LHCN-M2 (cell line): ENCODE measurements at regions not wholly inside any gene's neighbourhood (a gene's known extent, or its start where the extent isn't known, plus 50 kb on each side); places are given as distances from the start of the nearest gene placed in this dataset.
"Not testable (repeated sequence)": the region's sequence is repeated elsewhere in the genome, so short reads cannot be mapped to it uniquely, and the experiment has no call there.

ENCODE experiments used
- DNase-seq: peaks from one replicate; pipeline ENCODE4 v3.0.0-alpha.2; 2012; ENCODE audit warnings: low read depth

DNA sequence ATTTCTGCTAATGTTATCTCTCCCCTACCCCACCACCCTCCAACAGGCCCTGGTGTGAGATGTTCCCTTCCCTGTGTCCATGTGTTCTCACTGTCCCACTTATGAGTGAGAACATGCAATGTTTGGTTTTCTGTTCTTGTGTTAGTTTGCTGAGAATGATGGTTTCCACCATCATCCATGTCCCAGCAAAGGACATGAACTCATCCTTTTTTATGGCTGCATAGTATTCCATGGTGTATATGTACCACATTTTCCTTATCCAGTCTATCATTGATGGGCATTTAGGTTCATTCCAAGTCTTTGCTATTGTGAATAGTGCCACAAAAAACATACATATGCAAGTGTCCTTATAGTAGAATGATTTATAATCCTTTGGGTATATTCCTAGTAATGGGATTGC is 104.5 kb downstream of the ZNF33B start:
- not testable (repeated sequence) for DNase-seq

DNA sequence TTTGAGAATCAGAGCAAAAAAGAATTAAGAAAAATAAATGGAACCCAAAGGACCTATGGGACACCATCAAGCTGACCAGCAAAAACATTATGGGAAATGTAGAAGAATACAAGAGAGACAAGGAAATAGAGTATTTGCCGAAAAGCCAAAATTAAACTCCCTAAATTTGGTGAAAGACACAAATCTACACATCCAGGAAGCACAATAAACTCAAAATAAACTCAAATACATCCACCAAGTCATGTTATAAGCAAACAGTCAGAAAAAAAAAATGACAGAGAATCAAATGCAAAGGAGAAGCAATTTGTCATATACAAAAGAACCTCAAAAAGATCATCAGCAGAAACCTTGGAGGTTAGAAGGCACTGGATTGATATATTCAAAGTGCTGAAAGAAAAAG is 105.4 kb downstream of the ZNF33B start:
- no peak for DNase-seq

DNA sequence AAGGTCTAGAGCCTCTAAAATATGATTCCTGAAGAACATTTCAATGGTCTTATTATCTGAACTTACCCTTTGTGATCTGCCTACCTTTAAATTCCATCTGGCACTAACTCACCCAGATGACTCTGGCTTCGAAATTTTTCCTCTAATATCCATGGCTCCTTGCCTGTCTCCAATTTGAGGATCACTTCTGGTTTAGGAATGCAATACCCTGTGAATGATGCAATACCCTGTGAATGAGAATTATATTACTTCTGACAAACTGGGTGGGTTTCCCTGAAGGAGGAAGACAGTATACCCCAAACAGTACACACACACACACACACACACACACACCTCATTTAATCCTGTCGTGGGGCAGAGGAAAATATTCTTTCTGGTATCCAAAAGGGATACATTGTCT is 115.3 kb downstream of the ZNF33B start:
- DNase-seq, result no peak

DNA sequence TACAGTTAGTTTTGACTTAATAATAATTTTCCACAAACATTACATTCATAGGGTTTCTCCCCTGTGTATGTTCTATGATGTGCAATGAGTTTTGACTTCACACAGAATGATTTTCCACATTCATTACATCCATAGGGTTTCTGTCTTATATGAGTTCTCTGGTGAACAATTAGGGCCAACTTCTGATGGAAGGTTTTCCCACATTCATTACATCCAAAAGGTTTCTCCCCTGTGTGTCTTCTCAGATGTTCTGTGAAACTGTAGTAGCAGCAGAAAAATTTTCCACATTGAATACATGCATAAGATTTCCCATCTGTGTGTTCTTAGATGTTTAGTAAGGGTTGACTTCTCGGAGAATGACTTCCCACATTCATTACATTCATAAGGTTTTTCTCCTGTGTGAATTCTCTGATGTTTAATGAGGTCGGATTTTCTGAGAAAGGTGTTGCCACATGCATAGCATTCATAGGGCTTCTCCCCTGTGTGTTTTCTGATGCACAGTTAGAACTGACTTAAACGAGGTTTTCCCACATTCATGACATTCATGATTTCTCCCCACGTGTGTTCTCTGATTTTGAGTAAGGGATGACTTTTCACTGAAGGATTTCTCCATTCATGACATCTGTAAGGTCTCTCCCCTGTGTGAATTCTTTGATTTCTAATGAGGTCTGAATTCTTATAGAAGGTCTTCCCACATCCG is 118.5 kb downstream of the ZNF33B start:
- DNase-seq, result no peak

DNA sequence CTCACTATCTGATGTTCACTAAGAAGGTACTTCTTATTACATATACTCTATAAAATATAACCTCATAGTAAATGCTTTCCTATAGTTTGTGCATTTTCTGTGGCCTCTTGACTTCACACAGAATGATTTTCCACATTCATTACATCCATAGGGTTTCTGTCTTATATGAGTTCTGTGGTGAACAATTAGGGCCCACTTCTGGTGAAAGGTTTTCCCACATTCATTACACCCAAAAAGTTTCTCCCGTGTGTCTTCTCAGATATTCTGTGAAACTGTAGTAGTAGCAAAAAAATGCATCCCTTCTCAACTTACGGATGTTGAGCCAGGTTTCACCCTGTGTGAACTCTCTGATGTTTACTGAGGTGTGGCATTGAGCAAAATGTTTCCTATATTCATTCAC is 119.3 kb downstream of the ZNF33B start:
- DNase-seq, result no peak

DNA sequence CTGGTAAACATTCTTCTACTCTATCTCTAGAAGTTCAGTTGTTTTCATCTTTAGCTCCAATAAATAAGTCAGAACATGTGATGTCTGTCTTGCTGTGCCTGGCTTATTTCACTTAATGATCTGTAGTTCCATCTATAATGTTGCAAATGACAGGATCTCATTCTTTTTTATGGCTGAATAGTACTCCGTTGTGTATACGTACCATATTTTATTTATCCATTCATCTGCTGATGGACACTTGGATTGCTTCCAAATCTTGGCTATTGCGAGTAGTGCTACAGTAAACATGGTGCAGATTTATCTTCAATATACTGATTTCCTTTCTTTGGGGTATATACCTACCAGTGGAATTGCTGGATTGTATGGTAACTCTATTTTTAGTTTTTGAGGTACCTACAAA is 124.4 kb downstream of the ZNF33B start:
- DNase-seq, result no peak

DNA sequence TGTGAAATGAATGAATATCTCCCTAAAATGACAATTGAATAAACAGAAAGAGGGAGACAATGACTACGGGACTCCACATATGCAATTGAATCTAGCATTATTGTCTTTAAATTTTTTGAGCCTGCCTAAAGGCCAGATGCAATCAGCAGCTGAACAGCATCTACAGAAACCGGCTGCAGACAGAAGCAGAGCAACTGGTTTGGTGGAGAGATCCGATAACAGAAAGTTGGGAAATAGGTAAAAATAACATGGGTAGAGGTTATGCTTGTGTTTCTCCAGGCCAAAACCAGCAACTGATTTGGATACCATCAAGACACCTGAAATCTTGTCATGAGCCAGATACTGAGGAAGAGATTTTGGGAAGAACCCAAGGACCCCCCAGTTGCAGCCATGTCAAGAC is 146.6 kb downstream of the ZNF33B start:
- DNase-seq, result no peak

DNA sequence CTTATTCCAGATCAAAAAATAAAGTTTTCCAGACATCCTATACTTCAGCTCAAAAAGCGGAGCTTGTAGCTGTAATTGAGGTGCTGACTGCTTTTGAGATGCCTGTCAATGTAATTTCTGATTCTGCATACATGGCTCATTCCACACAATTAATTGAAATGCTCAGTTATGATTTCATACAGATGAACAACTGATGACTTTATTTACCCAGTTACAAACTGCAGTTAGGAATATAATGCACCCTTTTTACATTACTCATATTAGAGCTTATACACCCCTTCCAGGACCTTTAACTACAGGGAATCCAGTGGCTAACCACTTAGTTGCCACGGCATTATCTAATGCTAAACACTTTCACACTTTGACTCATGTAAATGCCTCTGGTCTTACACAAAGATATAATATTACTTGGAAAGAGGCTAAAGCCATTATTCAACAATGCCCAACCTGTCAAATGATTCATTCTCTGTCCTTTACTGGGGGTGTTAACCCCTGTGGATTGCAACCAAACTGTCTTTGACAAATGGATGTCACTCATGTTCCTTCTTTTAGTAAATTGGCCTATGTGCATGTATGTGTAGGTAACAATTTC is 147.3 kb downstream of the ZNF33B start:
- DNase-seq, result peak; percentile 87

DNA sequence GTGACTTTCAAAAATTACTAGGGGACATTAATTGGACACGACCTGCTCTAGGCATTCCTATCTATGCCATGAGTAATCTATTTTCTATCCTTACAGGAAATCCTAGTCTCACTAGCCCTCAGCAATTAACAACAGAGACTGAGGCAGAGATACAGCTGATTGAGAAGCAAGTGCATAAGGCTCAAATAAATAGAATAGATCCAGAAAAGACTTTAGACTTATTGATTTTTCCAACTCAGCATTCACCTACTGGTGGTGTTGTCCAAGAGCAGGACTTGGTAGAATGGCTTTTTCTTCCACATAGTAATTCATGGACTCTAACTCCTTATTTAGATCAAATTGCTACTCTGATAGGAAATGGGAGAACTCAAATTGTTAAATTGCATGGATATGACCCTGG is 148.0 kb downstream of the ZNF33B start:
- DNase-seq, result no peak

DNA sequence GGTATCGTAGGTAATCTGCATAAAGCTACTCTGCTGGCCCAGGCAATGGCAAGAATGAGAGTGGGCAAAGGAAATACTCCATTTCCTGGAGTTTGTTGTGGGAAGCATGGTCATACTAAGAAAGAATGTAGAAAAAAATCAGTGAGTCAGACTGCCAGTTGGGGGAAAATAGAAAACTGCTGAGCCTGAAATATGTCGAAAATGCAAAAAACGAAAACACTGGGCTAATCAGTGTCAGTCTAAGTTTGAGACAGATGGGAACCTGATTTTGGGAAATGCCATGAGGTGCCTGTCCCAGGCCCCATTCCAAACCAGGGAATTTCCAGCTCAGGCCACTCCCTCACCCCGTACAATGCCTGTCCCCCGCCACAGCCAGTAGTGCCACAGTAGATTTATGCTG is 150.0 kb downstream of the ZNF33B start:
- DNase-seq, result peak; percentile 79

DNA sequence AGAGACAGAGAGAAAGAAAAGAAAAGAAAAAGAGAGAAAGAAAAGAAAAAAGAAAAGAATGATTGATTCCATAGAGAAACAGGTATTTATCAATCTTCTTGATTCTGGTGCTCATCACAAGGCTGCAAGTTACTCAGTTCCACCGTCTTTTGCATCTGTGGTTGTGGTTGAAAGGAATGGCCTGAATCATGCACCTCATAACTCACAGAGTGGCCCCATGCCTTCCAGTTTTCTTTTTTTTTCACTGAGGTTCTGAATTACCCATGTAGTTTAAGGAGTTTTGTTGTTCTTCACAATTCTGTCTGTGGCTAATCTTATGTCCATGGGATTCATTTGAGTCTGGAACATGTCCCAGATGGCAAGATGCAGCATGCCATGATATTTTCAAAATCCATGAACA is 156.0 kb downstream of the ZNF33B start:
- peak; percentile 59 for DNase-seq

DNA sequence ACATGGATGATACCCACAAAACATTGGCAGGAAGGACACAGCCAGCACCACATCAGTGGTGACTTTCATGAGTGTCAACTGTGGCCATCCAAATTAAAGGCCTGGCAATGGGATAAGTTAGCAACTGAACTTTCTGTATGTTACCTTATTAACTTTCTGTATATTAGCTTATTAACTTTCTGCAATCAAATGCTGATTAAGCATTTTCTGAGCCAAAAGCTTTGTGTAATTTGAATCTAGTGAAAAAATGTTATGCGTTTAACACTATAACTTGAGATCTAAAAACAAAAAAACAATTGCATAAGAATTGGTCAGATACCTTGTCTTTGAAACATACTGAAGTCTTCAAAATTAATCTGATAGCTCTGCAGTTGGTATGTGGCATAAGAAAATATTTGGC is 159.3 kb downstream of the ZNF33B start:
- DNase-seq, result no peak

DNA sequence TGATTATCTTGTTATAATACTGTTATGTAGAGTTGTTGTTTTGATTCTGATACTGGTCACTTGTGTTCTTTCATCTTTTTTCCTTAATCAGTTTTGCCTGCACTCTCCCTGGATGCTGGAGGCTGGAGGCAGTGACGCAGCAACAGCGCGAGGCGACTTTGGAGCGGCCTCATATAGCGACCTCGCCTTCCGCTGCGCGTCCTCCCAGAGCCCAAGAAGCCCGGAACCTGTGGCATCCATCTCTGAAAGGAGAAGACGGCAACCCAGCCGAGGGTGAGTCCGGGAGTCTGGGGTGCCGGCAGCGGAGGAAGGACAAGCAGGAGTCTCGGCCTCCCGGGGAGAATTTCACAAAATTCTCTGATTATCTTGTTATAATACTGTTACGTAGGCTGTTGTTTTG is 161.2 kb downstream of the ZNF33B start:
- no peak for DNase-seq

DNA sequence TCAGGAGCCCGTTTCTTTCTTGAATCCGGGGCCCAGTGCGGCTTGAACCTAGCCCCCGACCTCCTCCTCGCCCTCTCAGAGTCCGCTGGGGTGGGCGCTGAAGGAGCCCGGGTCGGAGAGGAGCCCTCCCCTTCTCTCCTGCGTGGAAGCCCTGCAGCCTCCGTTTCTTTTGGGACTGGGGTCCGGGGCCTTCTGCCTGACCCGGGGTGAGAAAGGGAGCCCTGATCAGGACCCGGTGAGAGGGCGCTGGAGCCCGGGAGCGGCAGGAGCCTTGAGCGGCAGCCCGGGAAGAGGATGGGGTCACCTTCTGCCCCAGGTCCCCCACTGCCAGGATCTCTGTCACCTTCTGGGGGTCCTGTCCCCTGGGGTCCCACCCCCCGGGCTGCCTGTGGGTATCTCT is 162.3 kb downstream of the ZNF33B start:
- DNase-seq, result no peak

DNA sequence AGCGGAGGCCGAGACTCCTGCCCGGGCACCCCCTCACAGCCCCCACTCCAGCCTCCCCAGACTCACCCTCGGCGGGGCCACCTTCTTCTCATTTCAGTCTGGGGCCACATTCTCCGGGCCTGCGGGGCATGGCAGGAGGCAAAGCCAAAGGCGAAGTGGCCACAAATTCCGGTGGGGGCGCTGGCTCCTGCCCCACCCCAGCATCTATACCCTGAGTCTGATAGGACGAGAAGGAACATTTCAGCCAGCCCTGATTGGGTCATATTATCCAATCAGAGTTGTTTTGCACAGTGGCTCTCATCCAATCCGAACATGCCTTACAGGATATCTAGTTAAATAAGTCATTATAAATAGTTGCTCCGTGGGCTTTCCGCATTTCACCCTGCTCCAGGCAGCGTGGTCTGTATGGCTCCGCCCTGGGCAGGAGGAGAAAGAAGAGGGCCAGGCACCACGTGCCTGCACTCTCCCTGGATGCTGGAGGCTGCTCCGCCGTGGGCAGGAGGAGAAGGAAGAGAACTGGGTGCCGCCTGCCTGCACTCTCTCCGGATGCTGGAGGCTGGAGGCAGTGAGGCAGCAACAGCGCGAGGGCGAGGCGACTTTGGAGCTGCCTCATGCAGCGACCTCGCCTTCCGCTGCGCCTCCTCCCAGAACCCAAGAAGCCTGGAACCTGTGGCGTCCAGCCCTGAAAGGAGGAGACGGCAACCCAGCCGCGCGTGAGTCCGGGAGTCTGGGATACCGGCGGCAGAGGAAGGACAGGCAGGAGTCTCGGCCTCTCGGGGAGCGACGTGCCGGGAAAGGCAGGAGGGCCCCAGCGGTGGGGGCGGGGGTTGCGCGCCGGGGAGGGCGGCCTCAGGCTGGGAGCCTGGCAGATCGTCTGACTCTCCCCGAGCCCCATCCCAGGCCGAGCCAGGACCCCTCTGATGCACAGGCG is 162.9 kb downstream of the ZNF33B start:
- peak; percentile 60 for DNase-seq

DNA sequence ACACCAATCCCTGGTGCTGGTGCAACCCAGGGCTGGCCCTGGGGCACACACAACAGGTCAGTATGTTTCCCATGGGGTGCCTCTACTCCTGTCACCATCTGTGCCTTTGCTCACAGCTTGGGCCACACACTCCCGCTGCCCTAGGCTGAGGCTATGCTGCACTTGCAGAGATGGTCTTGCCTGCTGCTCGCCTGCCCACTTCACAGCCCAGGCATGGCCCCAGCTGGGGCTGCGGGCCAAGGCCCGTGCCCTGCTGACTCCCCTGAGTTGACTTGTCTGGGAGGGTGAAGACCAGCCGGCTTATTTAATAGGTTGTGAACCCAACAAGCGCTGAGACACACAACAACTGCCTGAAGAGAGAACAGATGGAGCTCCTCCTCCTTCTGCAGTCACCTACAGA is 184.1 kb downstream of the ZNF33B start:
- DNase-seq, result no peak

DNA sequence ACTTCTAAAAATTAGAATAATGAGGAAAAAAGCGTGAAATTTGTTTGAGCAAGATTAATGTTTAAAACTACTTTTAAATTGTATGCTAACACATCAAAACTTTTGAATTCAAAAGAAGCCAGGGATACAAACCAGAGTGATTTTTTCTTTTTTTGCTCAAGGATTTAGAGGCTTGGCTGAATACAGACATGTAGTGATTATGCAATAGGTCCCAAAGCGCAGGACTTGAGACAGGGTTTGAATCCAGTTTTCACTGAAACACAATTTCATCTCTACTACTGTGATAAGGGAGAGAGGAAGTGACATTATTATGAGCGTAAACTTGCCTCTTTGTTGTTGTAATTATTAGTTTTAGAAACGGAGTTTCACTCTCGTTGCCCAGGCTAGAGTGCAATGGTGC is 207.3 kb downstream of the ZNF33B start:
- DNase-seq, result no peak

DNA sequence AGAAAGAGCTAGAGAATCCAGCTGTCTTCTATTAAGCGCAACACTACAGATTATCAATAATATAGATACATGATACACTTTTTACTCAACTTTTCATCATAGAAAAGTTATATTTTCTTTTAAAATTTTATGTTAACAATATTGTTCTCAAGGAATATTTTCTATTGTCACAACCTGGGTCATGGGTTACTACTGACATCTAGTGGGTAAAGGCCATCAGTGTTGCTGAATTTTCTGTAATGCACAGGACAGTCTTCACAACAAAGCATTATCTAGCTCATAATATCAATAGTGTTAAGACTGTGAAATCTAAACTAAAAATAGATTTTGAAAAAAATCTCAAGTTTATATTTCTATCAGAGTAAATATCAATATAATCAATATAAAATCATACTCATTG is 209.8 kb downstream of the ZNF33B start:
- DNase-seq, result peak; percentile 27

DNA sequence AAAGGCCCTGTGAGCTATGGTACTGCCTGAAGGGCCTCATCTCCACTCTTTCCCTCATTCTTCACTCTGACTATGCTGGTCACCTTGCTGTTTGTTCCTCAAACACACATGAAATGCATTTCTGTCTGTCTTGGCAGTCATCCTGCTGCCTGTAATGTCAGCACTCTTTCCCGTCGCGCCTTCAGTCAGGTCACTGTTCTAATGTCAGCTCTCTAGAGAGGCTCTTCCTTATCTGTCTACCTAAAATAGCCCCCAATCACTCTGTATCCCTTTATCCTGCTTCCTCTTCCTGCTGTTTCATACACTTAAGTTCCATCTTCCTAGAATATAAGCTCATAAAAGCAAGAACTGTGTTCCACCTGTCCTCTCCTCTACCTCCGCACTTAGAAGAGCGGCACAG is 215.5 kb downstream of the ZNF33B start:
- DNase-seq, result no peak

DNA sequence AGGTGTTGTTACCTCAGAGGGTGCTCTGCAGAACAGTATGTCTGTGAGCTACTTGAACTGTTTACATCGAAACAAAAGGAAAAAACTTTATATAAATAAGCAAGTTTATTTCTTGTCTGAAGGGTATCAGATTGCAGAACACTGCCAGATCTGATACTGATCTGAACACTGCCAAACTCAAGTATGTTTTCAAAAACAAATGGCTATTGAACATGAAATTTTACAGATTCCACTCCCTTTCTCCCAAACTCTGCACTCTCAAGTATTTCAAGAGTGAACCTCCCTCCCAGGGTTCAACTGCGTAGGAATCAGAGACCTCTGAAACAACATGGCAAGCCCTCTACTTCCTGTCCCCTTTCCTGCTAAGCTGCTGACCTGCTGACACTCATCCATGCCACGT is 216.6 kb downstream of the ZNF33B start:
- no peak for DNase-seq

DNA sequence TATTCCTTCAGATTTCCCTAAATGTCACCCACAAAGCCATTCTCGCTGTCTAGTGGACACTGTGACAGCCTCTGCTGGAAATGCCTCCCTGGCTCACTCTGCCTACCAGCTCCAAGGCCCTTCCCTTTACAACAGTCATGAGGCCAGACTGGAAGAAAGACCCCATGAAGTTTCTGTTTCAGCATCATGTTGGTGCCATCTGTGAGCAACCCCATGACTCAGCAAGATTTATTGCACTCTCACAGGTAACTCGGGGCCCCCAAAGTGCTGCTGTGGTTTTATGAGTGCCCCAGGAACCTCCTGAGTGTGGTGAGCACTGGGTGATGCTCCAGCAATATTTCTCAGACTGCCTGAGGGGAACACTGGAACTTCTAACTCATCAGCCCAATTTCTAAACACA is 218.6 kb downstream of the ZNF33B start:
- DNase-seq, result no peak

DNA sequence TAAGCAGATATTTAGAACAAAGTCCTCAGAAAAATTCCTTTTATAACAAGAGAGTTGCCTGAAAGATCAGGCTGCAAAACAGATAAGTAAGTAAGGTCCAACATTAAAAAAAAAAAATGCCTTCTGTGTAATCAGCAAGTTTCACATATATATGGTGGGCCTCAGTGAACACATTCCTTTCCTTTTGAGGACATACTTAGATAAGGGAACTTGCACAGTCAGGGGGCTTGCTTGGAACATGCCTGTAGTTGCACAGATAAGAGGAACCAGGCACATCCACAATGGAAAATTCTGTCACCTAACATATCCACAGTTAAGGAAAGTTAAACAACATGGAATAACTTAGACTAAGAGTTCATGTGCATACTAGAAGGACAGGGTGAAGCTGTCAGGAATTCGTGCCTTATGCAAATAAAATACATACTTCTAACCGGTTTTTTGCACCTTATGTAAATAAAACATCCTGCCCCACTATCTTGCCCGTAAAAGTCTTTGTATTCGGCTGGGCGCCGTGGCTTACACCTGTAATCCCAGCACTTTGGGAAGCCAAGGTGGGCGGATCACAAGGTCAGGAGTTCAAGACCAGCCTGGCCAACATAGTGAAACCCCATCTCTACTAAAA is 257.3 kb downstream of the ZNF33B start:
- no peak for DNase-seq
